ENCODE measurements at regions not wholly inside any gene's neighbourhood (a gene's known extent, or its start where the extent isn't known, plus 50 kb on each side); places are given as distances from the start of the nearest gene placed in this dataset.
"Not testable (repeated sequence)": the region's sequence is repeated elsewhere in the genome, so short reads cannot be mapped to it uniquely, and the experiment has no call there.

DNA sequence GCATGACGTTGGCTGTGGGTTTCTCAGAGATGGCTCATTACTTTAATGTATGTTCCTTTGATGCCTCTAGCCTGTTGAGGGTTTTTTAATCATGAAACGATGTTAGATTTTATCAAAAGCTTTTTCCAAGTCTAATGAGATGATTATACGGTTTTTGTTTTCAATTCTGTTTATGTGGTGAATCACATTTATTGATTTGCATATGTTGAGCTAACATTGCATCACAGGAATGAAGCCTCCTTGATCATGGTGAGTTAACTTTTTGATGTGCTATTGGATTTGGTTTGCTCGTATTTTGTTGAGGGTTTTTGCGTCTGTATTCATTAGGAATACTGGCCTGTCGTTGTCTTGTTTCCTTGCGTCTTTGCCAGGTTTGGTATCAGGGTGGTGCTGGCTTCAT is 52.3 kb upstream of the PTPN12 start:
- Histone ChIP-seq H3K4me3 (no peak overlapping the region), H3K27me3 (no peaks in the 10 kb centered on the region), H3K4me1 (ENCODE audit: low read depth) (no peaks in the 10 kb centered on the region), H3K9me3 (ENCODE audit: low read depth) (no peaks in the 10 kb centered on the region), H3K36me3 (no peaks in the 10 kb centered on the region), H3K27ac (no peak overlapping the region)
- no peak for DNase-seq (ENCODE audit: low read depth in 1 of 2, low spot score in 1 of 2)
- TF ChIP-seq, protein P1, sequence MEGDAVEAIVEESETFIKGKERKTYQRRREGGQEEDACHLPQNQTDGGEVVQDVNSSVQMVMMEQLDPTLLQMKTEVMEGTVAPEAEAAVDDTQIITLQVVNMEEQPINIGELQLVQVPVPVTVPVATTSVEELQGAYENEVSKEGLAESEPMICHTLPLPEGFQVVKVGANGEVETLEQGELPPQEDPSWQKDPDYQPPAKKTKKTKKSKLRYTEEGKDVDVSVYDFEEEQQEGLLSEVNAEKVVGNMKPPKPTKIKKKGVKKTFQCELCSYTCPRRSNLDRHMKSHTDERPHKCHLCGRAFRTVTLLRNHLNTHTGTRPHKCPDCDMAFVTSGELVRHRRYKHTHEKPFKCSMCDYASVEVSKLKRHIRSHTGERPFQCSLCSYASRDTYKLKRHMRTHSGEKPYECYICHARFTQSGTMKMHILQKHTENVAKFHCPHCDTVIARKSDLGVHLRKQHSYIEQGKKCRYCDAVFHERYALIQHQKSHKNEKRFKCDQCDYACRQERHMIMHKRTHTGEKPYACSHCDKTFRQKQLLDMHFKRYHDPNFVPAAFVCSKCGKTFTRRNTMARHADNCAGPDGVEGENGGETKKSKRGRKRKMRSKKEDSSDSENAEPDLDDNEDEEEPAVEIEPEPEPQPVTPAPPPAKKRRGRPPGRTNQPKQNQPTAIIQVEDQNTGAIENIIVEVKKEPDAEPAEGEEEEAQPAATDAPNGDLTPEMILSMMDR (IDR thresholded peaks at IDR 0.05; ENCODE audit: low read depth, low read length) = no peak

DNA sequence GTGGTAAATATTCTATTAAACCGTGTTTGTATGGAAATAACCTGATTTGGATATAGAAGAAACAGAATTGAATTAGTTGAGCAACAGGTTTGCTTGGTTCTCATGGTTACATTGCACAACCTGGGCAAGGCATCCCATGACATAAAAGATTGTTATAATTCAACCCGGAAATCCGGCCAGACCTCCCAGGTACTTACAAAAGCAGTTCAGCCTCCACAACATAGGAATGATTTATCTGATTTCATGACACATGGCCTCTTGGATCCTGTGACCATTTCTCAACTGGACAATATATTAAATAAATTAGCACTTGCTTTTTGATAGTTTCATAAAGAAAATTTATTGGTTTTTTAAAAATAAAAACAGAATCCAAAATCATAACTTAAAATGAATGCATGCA is 55.1 kb upstream of the PTPN12 start:
- TF ChIP-seq, protein P1 (IDR thresholded peaks at IDR 0.05; ENCODE audit: low read depth, low read length) = no peak
- no peak overlapping the region for H3K4me3 ChIP-seq
- no peak overlapping the region for H3K27ac ChIP-seq

GRCh38 chr7:77481615-77482014 is 55.5 kb upstream of the PTPN12 start:
- no peaks in the 10 kb centered on the region for H3K4me1 ChIP-seq (ENCODE audit: low read depth)
- no peaks in the 10 kb centered on the region for H3K27me3 ChIP-seq
- TF ChIP-seq, protein P1 (IDR thresholded peaks at IDR 0.05; ENCODE audit: low read depth, low read length) = no peak
- DNase-seq (ENCODE audit: low read depth in 1 of 2, low spot score in 1 of 2) = no peak
- no peak overlapping the region for H3K27ac ChIP-seq
- H3K9me3 ChIP-seq (ENCODE audit: low read depth) = no peaks in the 10 kb centered on the region
- H3K4me3 ChIP-seq = no peak overlapping the region
- no peaks in the 10 kb centered on the region for H3K36me3 ChIP-seq

More for the DNA sequence above, 55.1 kb upstream of the PTPN12 start:
- Histone ChIP-seq H3K27me3 (no peaks in the 10 kb centered on the region), H3K9me3 (ENCODE audit: low read depth) (no peaks in the 10 kb centered on the region), H3K36me3 (no peaks in the 10 kb centered on the region), H3K4me1 (ENCODE audit: low read depth) (no peaks in the 10 kb centered on the region)
- peak in 1 of 2 donors; percentile 37 for DNase-seq (ENCODE audit: low read depth in 1 of 2, low spot score in 1 of 2)

GRCh38 chr7:77480102-77480627 is 56.9 kb upstream of the PTPN12 start:
- not testable (repeated sequence) for H3K9me3 ChIP-seq (ENCODE audit: low read depth); H3K4me1 ChIP-seq (ENCODE audit: low read depth); H3K27me3 ChIP-seq; H3K4me3 ChIP-seq; H3K36me3 ChIP-seq; H3K27ac ChIP-seq
- DNase-seq (ENCODE audit: low read depth in 1 of 2, low spot score in 1 of 2) = peak in 1 of 2 donors; percentile 51

DNA sequence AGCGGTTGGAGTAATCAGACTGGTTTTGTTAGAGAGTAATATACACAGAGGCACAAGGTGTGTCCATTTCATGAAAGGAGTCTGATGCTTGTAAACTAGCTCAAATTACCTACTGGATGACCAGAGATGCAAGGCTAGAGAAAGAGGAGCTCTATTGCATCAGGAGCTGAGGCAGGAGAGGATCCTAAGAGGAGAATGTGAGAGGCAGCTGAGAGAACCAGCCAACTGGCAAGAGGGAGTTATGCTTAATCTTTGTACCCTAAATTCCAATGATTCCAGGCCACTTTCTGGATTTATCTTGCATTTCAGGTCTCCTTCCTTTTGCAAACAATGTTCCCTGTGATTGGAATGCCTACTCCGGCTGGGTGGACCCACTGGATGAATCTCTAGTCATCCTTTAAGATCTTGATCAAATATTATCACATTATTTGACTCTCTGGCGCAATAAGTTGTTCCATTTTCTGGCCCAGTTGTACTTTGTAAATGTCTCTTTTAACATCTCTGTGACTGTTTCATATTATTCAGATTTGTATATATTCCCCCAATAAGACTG is 57.5 kb upstream of the PTPN12 start:
- peak in 1 of 2 donors; percentile 58 for DNase-seq (ENCODE audit: low read depth in 1 of 2, low spot score in 1 of 2)
- Histone ChIP-seq H3K27ac (no peak overlapping the region), H3K4me1 (ENCODE audit: low read depth) (no peaks in the 10 kb centered on the region), H3K9me3 (ENCODE audit: low read depth) (no peaks in the 10 kb centered on the region), H3K4me3 (no peak overlapping the region), H3K27me3 (no peaks in the 10 kb centered on the region), H3K36me3 (no peaks in the 10 kb centered on the region)
- TF ChIP-seq, protein P1 (IDR thresholded peaks at IDR 0.05; ENCODE audit: low read depth, low read length) = no peak

DNA sequence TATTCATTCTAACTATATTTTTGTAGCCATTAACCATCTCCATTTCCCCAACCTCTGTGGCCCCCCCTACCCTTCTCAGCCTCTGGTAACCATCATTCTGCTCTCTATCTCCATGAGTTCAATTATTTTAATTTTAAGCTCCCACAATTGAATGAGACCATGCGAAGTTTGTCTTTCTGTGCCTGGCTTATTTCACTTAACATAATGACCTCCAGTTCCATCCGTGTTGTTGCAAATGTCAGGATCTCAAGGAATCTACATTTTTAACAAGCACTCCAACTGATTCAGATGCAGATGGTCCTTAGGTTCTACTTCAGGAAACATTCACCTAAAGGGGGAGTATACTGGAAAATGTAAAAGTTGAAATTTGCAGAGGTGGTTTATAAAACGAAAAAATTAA is 60.2 kb upstream of the PTPN12 start:
- Histone ChIP-seq H3K4me3 (no peak overlapping the region), H3K27ac (no peak overlapping the region), H3K4me1 (ENCODE audit: low read depth) (no peaks in the 10 kb centered on the region), H3K27me3 (no peaks in the 10 kb centered on the region), H3K9me3 (ENCODE audit: low read depth) (no peaks in the 10 kb centered on the region), H3K36me3 (no peaks in the 10 kb centered on the region)
- no peak for DNase-seq (ENCODE audit: low read depth in 1 of 2, low spot score in 1 of 2)
- TF ChIP-seq, protein P1 (IDR thresholded peaks at IDR 0.05; ENCODE audit: low read depth, low read length) = no peak
